ENCODE measurements at regions not wholly inside any gene's neighbourhood (a gene's known extent, or its start where the extent isn't known, plus 50 kb on each side); places are given as distances from the start of the nearest gene placed in this dataset.

DNA sequence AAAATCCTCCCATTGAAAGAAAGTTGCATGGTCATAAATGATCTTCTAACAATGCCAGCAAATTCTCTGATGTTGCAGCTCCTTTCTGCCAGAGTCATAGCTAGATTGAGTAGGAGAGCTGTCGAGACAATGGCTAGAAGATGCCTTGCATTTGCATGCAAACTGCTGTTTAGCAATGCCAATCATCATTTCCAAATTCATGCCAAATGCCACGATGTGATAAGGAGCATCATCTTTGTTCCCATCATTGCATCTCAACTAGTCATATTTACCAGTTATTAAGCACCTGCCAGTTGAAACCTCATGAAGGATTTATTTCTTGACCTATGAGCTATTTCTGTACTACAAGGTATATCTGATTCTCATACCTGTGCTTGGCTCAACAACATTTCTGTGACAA lies 246.4 kb upstream of the PIK3R1 start:
- TF ChIP-seq CTCF (IDR thresholded peaks at IDR 0.05) (no peak), FOXK1 (CRISPR knock-in tag; IDR thresholded peaks at IDR 0.05) (no peak), TCF7 (CRISPR knock-in tag; IDR thresholded peaks at IDR 0.05; ENCODE audit: low read depth) (no peak), RELA (CRISPR knock-in tag; IDR thresholded peaks at IDR 0.05; ENCODE audit: borderline replicate concordance) (no peak), AR (CRISPR knock-in tag; IDR thresholded peaks at IDR 0.05) (no peak), KAT7 (CRISPR knock-in tag; IDR thresholded peaks at IDR 0.05; ENCODE audit: borderline replicate concordance) (no peak), SP1 (CRISPR knock-in tag; conservative IDR thresholded peaks at IDR 0.05) (no peak), FOXP4 (CRISPR knock-in tag; IDR thresholded peaks at IDR 0.05) (no peak), ATF2 (CRISPR knock-in tag; IDR thresholded peaks at IDR 0.05; ENCODE audit: borderline replicate concordance, low read depth) (no peak), ETV6 (CRISPR knock-in tag; IDR thresholded peaks at IDR 0.05) (no peak), ZNF121 (CRISPR knock-in tag; IDR thresholded peaks at IDR 0.05) (no peak), TP53 (CRISPR knock-in tag; IDR thresholded peaks at IDR 0.05) (no peak), HMGXB4 (CRISPR knock-in tag; IDR thresholded peaks at IDR 0.05) (no peak)

Measured in WTC11 (cell line).